ENCODE measurements at regions not wholly inside any gene's neighbourhood (a gene's known extent, or its start where the extent isn't known, plus 50 kb on each side); places are given as distances from the start of the nearest gene placed in this dataset.
"Not testable (repeated sequence)": the region's sequence is repeated elsewhere in the genome, so short reads cannot be mapped to it uniquely, and the experiment has no call there.

- no peak for DNase-seq
- ATAC-seq = no peak
- Histone ChIP-seq H3K27ac (no peak overlapping the region), H3K4me1 (no peaks in the 10 kb centered on the region), H3K27me3 (ENCODE audit: low read depth) (no peaks in the 10 kb centered on the region), H3K4me3 (no peak overlapping the region), H3K36me3 (no peaks in the 10 kb centered on the region), H3K9me3 (no peaks in the 10 kb centered on the region)
- intact Hi-C loops (cut with DNase I) = no loop called here
- no peak for TF ChIP-seq CTCF (IDR thresholded peaks at IDR 0.05)
Observed at GRCh38 chr2:120510751-120511395, 164.9 kb downstream of the INHBB start.

GRCh38 chr2:120511536-120511935 is 165.6 kb downstream of the INHBB start:
- DNase-seq (no peak), ATAC-seq (no peak)
- Histone ChIP-seq H3K36me3 (no peaks in the 10 kb centered on the region), H3K27ac (no peak overlapping the region), H3K4me3 (no peak overlapping the region), H3K4me1 (no peaks in the 10 kb centered on the region), H3K27me3 (ENCODE audit: low read depth) (no peaks in the 10 kb centered on the region), H3K9me3 (no peaks in the 10 kb centered on the region)
- no peak for TF ChIP-seq CTCF (IDR thresholded peaks at IDR 0.05)
- intact Hi-C loops (cut with DNase I) = no loop called here

GRCh38 chr2:120511947-120512710 is 166.2 kb downstream of the INHBB start:
- H3K27me3 ChIP-seq (ENCODE audit: low read depth) = no peaks in the 10 kb centered on the region
- DNase-seq (no peak), ATAC-seq (no peak)
- H3K9me3 ChIP-seq = no peaks in the 10 kb centered on the region
- TF ChIP-seq CTCF (IDR thresholded peaks at IDR 0.05) = no peak
- intact Hi-C loops (cut with DNase I) = no loop called here
- no peak overlapping the region for H3K27ac ChIP-seq
- H3K36me3 ChIP-seq = no peaks in the 10 kb centered on the region
- H3K4me1 ChIP-seq = no peaks in the 10 kb centered on the region
- H3K4me3 ChIP-seq = no peak overlapping the region

- no peak for ATAC-seq
- Histone ChIP-seq H3K36me3 (no peaks in the 10 kb centered on the region), H3K27me3 (ENCODE audit: low read depth) (no peaks in the 10 kb centered on the region), H3K4me1 (no peaks in the 10 kb centered on the region), H3K4me3 (no peak overlapping the region), H3K9me3 (no peaks in the 10 kb centered on the region), H3K27ac (no peak overlapping the region)
- intact Hi-C loops (cut with DNase I) = no loop called here
- no peak for TF ChIP-seq CTCF (IDR thresholded peaks at IDR 0.05)
- no peak for DNase-seq
Observed at GRCh38 chr2:120513776-120514357, 167.9 kb downstream of the INHBB start.

- no peaks in the 10 kb centered on the region for H3K4me1 ChIP-seq
- no peak overlapping the region for H3K4me3 ChIP-seq
- no peaks in the 10 kb centered on the region for H3K27me3 ChIP-seq (ENCODE audit: low read depth)
- DNase-seq (no peak), ATAC-seq (no peak)
- intact Hi-C loops (cut with DNase I) = no loop called here
- no peaks in the 10 kb centered on the region for H3K9me3 ChIP-seq
- no peak for TF ChIP-seq CTCF (IDR thresholded peaks at IDR 0.05)
- no peaks in the 10 kb centered on the region for H3K36me3 ChIP-seq
- no peak overlapping the region for H3K27ac ChIP-seq
Observed at GRCh38 chr2:120514521-120514920, 168.6 kb downstream of the INHBB start.

GRCh38 chr2:120515066-120515758 is 169.3 kb downstream of the INHBB start:
- H3K4me3 ChIP-seq; H3K27ac ChIP-seq; intact Hi-C loops (cut with DNase I); ATAC-seq; H3K36me3 ChIP-seq; H3K27me3 ChIP-seq (ENCODE audit: low read depth); H3K9me3 ChIP-seq; DNase-seq; H3K4me1 ChIP-seq: not testable (repeated sequence)
